Common myeloid progenitor, CD34-positive (primary cell): ENCODE measurements at regions not wholly inside any gene's neighbourhood (a gene's known extent, or its start where the extent isn't known, plus 50 kb on each side); places are given as distances from the start of the nearest gene placed in this dataset.

ENCODE experiments used
- CTCF ChIA-PET: fragments of 350-600 bp; sonication (Branson Sonifier 250); formaldehyde crosslinking; loops from one replicate; lab custom pipeline; 2021; ENCODE audit warnings: antibody characterized with exemption; lab: Charles Lee
- POLR2A ChIA-PET: fragments of 350-600 bp; sonication (Branson Sonifier 250); formaldehyde crosslinking; loops from one replicate; lab custom pipeline; 2021; ENCODE audit warnings: antibody characterized with exemption; lab: Charles Lee
- DNase-seq, 3 donors: peaks; one replicate each; pipeline versions ENCODE4 v3.0.0 to v3.0.0-alpha.2; 2013
- H3K27ac ChIP-seq, 2 experiments: 1 replicate in 1 of 2; 2 replicates in 1 of 2; pipeline ENCODE4 v1.7.0; 2013; ENCODE audit warnings: inconsistent platforms in 2 of 2, low read length in 2 of 2, mild to moderate bottlenecking in 2 of 2, low read depth in 1 of 2, moderate library complexity in 1 of 2; ENCODE audit not compliant: severe bottlenecking in 2 of 2, insufficient read depth in 1 of 2, poor library complexity in 1 of 2
- H3K27me3 ChIP-seq, 5 experiments: replicated peaks in 2 of 5; 1 replicate in 3 of 5; 2 replicates in 2 of 5; pipeline versions ENCODE4 v1.6.1 to v1.7.0; 2013; ENCODE audit warnings: low read length in 4 of 5, mild to moderate bottlenecking in 2 of 5, moderate library complexity in 2 of 5, inconsistent platforms in 1 of 5; ENCODE audit not compliant: insufficient read depth in 5 of 5, control insufficient read depth in 4 of 5
- H3K36me3 ChIP-seq, 4 experiments: 1 replicate in 2 of 4; 2 replicates in 2 of 4; pipeline versions ENCODE4 v1.6.1 to v1.7.0; 2013; ENCODE audit warnings: low read length in 3 of 4, control low read depth in 1 of 4, mild to moderate bottlenecking in 1 of 4; ENCODE audit not compliant: control insufficient read depth in 4 of 4, insufficient read depth in 4 of 4
- H3K4me1 ChIP-seq, 4 experiments: 1 replicate in 3 of 4; 2 replicates in 1 of 4; pipeline versions ENCODE4 v1.6.1 to v1.7.1; 2013; ENCODE audit warnings: low read length in 3 of 4, mild to moderate bottlenecking in 3 of 4, control low read depth in 1 of 4, inconsistent platforms in 1 of 4, moderate library complexity in 1 of 4; ENCODE audit not compliant: control insufficient read depth in 4 of 4, insufficient read depth in 4 of 4; ENCODE audit errors: control extremely low read depth in 1 of 4
- H3K4me3 ChIP-seq, 7 experiments: 1 replicate in 4 of 7; 2 replicates in 3 of 7; pipeline versions ENCODE4 v1.5.1 to v1.7.0; 2013; ENCODE audit warnings: mild to moderate bottlenecking in 7 of 7, low read length in 6 of 7, moderate library complexity in 6 of 7, inconsistent platforms in 2 of 7, low read depth in 2 of 7, control low read depth in 1 of 7; ENCODE audit not compliant: insufficient read depth in 4 of 7, control insufficient read depth in 1 of 7; ENCODE audit errors: extremely low read depth in 1 of 7
- H3K9me3 ChIP-seq, 5 experiments: 1 replicate in 4 of 5; 2 replicates in 1 of 5; pipeline versions ENCODE4 v1.6.1 to v1.7.1; 2013; ENCODE audit warnings: low read length in 4 of 5, mild to moderate bottlenecking in 2 of 5, inconsistent platforms in 1 of 5, low read depth in 1 of 5, moderate library complexity in 1 of 5; ENCODE audit not compliant: control insufficient read depth in 4 of 5, insufficient read depth in 2 of 5; ENCODE audit errors: control extremely low read depth in 1 of 5
- WGBS: methylation state at CpG from one replicate; pipeline ENCODE4 v1.1.5; 2013; ENCODE audit not compliant: insufficient coverage; 5-methylcytosine and 5-hydroxymethylcytosine counted together

GRCh38 chr9:71357346-71357745, 235.9 kb upstream of the TRPM3 start:
- ChIA-PET CTCF (interaction anchor here (0.8 kb wide), 1 partner anchor 10 kb away, joined by 3 read pairs; no protein-coding TSS in a partner anchor), POLR2A (interaction anchor here (0.6 kb wide), 1 partner anchor 44 kb away, joined by 4 read pairs; no protein-coding TSS in a partner anchor)
- H3K36me3 ChIP-seq, result no peaks in the 10 kb centered on the region
- H3K27me3 ChIP-seq, result no peaks in the 10 kb centered on the region
- WGBS, result 67% methylated on average over 3 of the region's 4 CpGs
- no peaks in the 10 kb centered on the region for H3K4me1 ChIP-seq
- no peak for DNase-seq
- no peak overlapping the region for H3K27ac ChIP-seq
- peaks cover 0 to 1% (median 0%) of the 10 kb centered on the region in 5 experiments for H3K9me3 ChIP-seq
- no peak overlapping the region for H3K4me3 ChIP-seq

- ChIA-PET POLR2A (interaction anchor here (0.7 kb wide), 2 partner anchors 20 to 313 kb away, joined by 3 read pairs; no protein-coding TSS in a partner anchor), CTCF (no interaction called here)
- WGBS, result 100% methylated on average over 2 of the region's 4 CpGs
- Histone ChIP-seq H3K27ac (no peak overlapping the region), H3K36me3 (no peaks in the 10 kb centered on the region), H3K27me3 (no peaks in the 10 kb centered on the region), H3K4me1 (no peaks in the 10 kb centered on the region), H3K4me3 (no peak overlapping the region), H3K9me3 (no peaks in the 10 kb centered on the region)
- no peak for DNase-seq
Observed at GRCh38 chr9:71355884-71356283, 234.5 kb upstream of the TRPM3 start.

GRCh38 chr9:71353720-71354119, 232.3 kb upstream of the TRPM3 start:
- ChIA-PET POLR2A (interaction anchor here (0.5 kb wide), 1 partner anchor 33 kb away, joined by 3 read pairs; no protein-coding TSS in a partner anchor), CTCF (no interaction called here)
- WGBS, result 100% methylated on average over 2 of the region's 2 CpGs
- Histone ChIP-seq H3K36me3 (no peaks in the 10 kb centered on the region), H3K27me3 (peaks cover 0 to 2% (median 0%) of the 10 kb centered on the region in 5 experiments), H3K4me3 (no peak overlapping the region), H3K4me1 (no peaks in the 10 kb centered on the region), H3K9me3 (no peaks in the 10 kb centered on the region), H3K27ac (no peak overlapping the region)
- DNase-seq, result no peak

GRCh38 chr9:71352837-71353236, 231.4 kb upstream of the TRPM3 start:
- H3K27me3 ChIP-seq, result peaks cover 0 to 2% (median 0%) of the 10 kb centered on the region in 5 experiments
- POLR2A ChIA-PET, result no interaction called here
- H3K36me3 ChIP-seq, result no peaks in the 10 kb centered on the region
- no peaks in the 10 kb centered on the region for H3K9me3 ChIP-seq
- CTCF ChIA-PET, result no interaction called here
- no peak overlapping the region for H3K4me3 ChIP-seq
- H3K27ac ChIP-seq, result no peak overlapping the region
- WGBS, result 61% methylated on average over 3 of the region's 5 CpGs
- no peak for DNase-seq
- H3K4me1 ChIP-seq, result no peaks in the 10 kb centered on the region

GRCh38 chr9:71349218-71349617, 227.8 kb upstream of the TRPM3 start:
- ChIA-PET CTCF (no interaction called here), POLR2A (no interaction called here)
- H3K4me1 ChIP-seq, result no peaks in the 10 kb centered on the region
- WGBS, result 100% methylated on average over 1 of the region's 4 CpGs
- DNase-seq, result no peak
- H3K27me3 ChIP-seq, result peaks cover 0 to 2% (median 0%) of the 10 kb centered on the region in 5 experiments
- H3K9me3 ChIP-seq, result no peaks in the 10 kb centered on the region
- H3K36me3 ChIP-seq, result no peaks in the 10 kb centered on the region
- H3K27ac ChIP-seq, result no peak overlapping the region
- H3K4me3 ChIP-seq, result no peak overlapping the region

- 57% methylated on average over 2 of the region's 3 CpGs for whole genome bisulfite sequencing
- DNase-seq, result no peak
- H3K36me3 ChIP-seq, result no peaks in the 10 kb centered on the region
- H3K4me3 ChIP-seq, result no peak overlapping the region
- CTCF ChIA-PET, result interaction anchor here (0.5 kb wide), 1 partner anchor 394 kb away, joined by 3 read pairs; no protein-coding TSS in a partner anchor
- peaks cover 0 to 9% (median 0%) of the 10 kb centered on the region in 5 experiments for H3K27me3 ChIP-seq
- H3K27ac ChIP-seq, result no peak overlapping the region
- H3K4me1 ChIP-seq, result no peaks in the 10 kb centered on the region
- no peaks in the 10 kb centered on the region for H3K9me3 ChIP-seq
- POLR2A ChIA-PET, result no interaction called here
Observed at GRCh38 chr9:71333321-71333720, 211.9 kb upstream of the TRPM3 start.

- ChIA-PET POLR2A (no interaction called here), CTCF (no interaction called here)
- Histone ChIP-seq H3K27ac (no peak overlapping the region), H3K9me3 (no peaks in the 10 kb centered on the region), H3K27me3 (peaks cover 0 to 9% (median 0%) of the 10 kb centered on the region in 5 experiments), H3K4me3 (no peak overlapping the region), H3K36me3 (no peaks in the 10 kb centered on the region), H3K4me1 (no peaks in the 10 kb centered on the region)
- DNase-seq, result no peak
- WGBS, result 43% methylated on average over 1 of the region's 2 CpGs
Observed at GRCh38 chr9:71331603-71332002, 210.2 kb upstream of the TRPM3 start.
